GM06990 (cell line): ENCODE measurements at regions not wholly inside any gene's neighbourhood (a gene's known extent, or its start where the extent isn't known, plus 50 kb on each side); places are given as distances from the start of the nearest gene placed in this dataset.

ENCODE experiments used
- DNase-seq: peaks from one replicate; pipeline ENCODE4 v3.0.0-alpha.2; 2011; ENCODE audit not compliant: insufficient read length; ENCODE audit errors: extremely low read depth
- H3K27me3 ChIP-seq: replicated peaks from 2 replicates; pipeline ENCODE4 v1.6.0; 2011; ENCODE audit warnings: low read length; ENCODE audit not compliant: control insufficient read depth, insufficient read depth
- H3K36me3 ChIP-seq: 2 replicates; pipeline ENCODE4 v1.5.1; 2011; ENCODE audit warnings: low read length; ENCODE audit not compliant: control insufficient read depth, insufficient read depth
- H3K4me3 ChIP-seq: replicated peaks from 2 replicates; pipeline ENCODE4 v1.5.1; 2011; ENCODE audit warnings: low read depth, mild to moderate bottlenecking, control low read depth, low read length
- CTCF ChIP-seq: IDR thresholded peaks from 2 replicates; pipeline ENCODE4 v1.5.1; 2011; ENCODE audit warnings: low read length, control low read depth, mild to moderate bottlenecking, inconsistent platforms; ENCODE audit not compliant: insufficient read depth, poor library complexity, severe bottlenecking

GRCh38 chr4:59583845-59584568, 1616.1 kb upstream of the ADGRL3 start:
- no peak for TF ChIP-seq CTCF
- no peaks in the 10 kb centered on the region for H3K27me3 ChIP-seq
- DNase-seq: no peak
- no peaks in the 10 kb centered on the region for H3K36me3 ChIP-seq
- no peak overlapping the region for H3K4me3 ChIP-seq

GRCh38 chr4:59597536-59598329, 1602.4 kb upstream of the ADGRL3 start:
- H3K36me3 ChIP-seq: no peaks in the 10 kb centered on the region
- no peaks in the 10 kb centered on the region for H3K27me3 ChIP-seq
- H3K4me3 ChIP-seq: no peak overlapping the region
- no peak for DNase-seq
- TF ChIP-seq CTCF: no peak

GRCh38 chr4:59598330-59598618, 1601.9 kb upstream of the ADGRL3 start:
- Histone ChIP-seq H3K36me3 (no peaks in the 10 kb centered on the region), H3K4me3 (no peak overlapping the region), H3K27me3 (no peaks in the 10 kb centered on the region)
- DNase-seq: no peak
- no peak for TF ChIP-seq CTCF

- Histone ChIP-seq H3K36me3 (no peaks in the 10 kb centered on the region), H3K4me3 (no peak overlapping the region), H3K27me3 (no peaks in the 10 kb centered on the region)
- DNase-seq: no peak
- no peak for TF ChIP-seq CTCF
Observed at GRCh38 chr4:59608466-59608865, 1591.7 kb upstream of the ADGRL3 start.

- TF ChIP-seq CTCF: no peak
- no peaks in the 10 kb centered on the region for H3K36me3 ChIP-seq
- no peaks in the 10 kb centered on the region for H3K27me3 ChIP-seq
- no peak for DNase-seq
- no peak overlapping the region for H3K4me3 ChIP-seq
Observed at GRCh38 chr4:59612235-59612634, 1587.9 kb upstream of the ADGRL3 start.
